Stimulated activated naive B cell treated with anti-CD40 and anti-IgM and Interleukin-4, amounts not matched to agents 10 μg/mL and 1 μg/mL and 100 μg/mL, for 72 hours (primary cell): ENCODE measurements at regions not wholly inside any gene's neighbourhood (a gene's known extent, or its start where the extent isn't known, plus 50 kb on each side); places are given as distances from the start of the nearest gene placed in this dataset.
"Not testable (repeated sequence)": the region's sequence is repeated elsewhere in the genome, so short reads cannot be mapped to it uniquely, and the experiment has no call there.

Source experiments
- ATAC-seq, 2 donors: fragments of 150-1000 bp; cut with Tn5 transposase; replicated peaks; 2 replicates each; pipeline ENCODE4 v1.10.0; 2021; ENCODE audit warnings: moderate library complexity in 1 of 2
- DNase-seq: peaks from one replicate; pipeline ENCODE4 v3.0.0; 2021
- H3K27ac Mint-ChIP-seq: one replicate; pipeline ENCODE4 v1.8.0; 2022; ENCODE audit warnings: mild to moderate bottlenecking, mixed read lengths
- H3K27me3 Mint-ChIP-seq, 2 donors: one replicate each; pipeline ENCODE4 v1.8.0; 2022; ENCODE audit warnings: mixed read lengths in 2 of 2
- H3K36me3 Mint-ChIP-seq, 2 donors: one replicate each; pipeline ENCODE4 v1.8.0; 2022; ENCODE audit warnings: mixed read lengths in 2 of 2, mild to moderate bottlenecking in 1 of 2
- H3K4me1 Mint-ChIP-seq, 2 donors: one replicate each; pipeline ENCODE4 v1.8.0; 2022; ENCODE audit warnings: mixed read lengths in 2 of 2, mild to moderate bottlenecking in 1 of 2
- H3K4me3 Mint-ChIP-seq, 2 donors: one replicate each; pipeline ENCODE4 v1.8.0; 2022; ENCODE audit warnings: mild to moderate bottlenecking in 2 of 2, mixed read lengths in 2 of 2, moderate library complexity in 1 of 2
- H3K9me3 Mint-ChIP-seq, 2 donors: one replicate each; pipeline ENCODE4 v1.8.0; 2022; ENCODE audit warnings: mixed read lengths in 2 of 2, mild to moderate bottlenecking in 1 of 2

DNA sequence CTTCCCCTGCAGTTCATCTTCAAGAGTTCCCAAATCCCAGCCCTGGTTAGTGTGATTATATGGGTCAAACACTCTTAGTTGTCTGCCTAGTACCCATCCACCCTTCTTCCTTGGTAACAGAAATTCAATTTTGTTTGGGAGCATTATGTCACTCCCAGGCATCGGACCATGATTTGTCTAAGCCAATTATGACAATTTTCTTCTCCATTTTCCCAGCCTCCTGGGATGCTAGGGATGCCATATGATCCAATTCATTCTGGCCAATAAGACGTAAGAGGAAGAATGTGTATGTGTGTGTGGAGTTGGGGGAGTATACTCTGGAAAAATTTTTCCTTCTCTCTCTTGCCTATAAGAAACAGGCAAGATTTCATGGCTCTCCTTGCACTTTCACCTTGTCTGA is 465.9 kb downstream of the MID1IP1 start:
- DNase-seq (no peak), ATAC-seq (no peak)
- Mint-ChIP-seq H3K9me3 (peaks cover 7 to 15% of the 10 kb centered on the region in 2 donors), H3K4me1 (peaks cover 9 to 47% of the 10 kb centered on the region in 2 donors), H3K36me3 (peaks cover 6 to 21% of the 10 kb centered on the region in 2 donors), H3K4me3 (no peak overlapping the region), H3K27ac (no peak overlapping the region), H3K27me3 (no peaks in the 10 kb centered on the region)

DNA sequence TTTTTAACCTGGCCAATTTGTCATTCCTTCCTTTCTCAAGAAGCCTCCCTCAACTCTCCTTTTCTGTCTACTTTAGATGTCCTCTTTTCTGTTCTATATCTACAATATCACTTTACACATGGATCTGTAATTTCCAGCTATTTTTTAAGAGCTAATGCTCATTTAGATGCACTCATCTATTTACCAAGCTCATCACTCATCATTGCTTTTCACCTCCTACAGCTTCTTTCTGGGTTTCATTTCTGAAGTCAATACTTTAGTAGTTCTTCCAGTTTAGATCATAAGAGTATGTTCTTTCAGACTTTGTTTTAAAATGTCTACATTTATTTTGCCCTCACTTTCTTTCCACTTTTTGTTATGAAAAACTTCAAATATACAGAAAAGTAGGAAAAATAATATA is 466.9 kb downstream of the MID1IP1 start:
- Mint-ChIP-seq H3K4me3 (no peak overlapping the region), H3K36me3 (peaks cover 4 to 26% of the 10 kb centered on the region in 2 donors), H3K4me1 (peaks cover 6 to 37% of the 10 kb centered on the region in 2 donors), H3K27me3 (no peaks in the 10 kb centered on the region), H3K9me3 (peaks cover 7 to 15% of the 10 kb centered on the region in 2 donors), H3K27ac (no peak overlapping the region)
- ATAC-seq (no peak), DNase-seq (no peak)

DNA sequence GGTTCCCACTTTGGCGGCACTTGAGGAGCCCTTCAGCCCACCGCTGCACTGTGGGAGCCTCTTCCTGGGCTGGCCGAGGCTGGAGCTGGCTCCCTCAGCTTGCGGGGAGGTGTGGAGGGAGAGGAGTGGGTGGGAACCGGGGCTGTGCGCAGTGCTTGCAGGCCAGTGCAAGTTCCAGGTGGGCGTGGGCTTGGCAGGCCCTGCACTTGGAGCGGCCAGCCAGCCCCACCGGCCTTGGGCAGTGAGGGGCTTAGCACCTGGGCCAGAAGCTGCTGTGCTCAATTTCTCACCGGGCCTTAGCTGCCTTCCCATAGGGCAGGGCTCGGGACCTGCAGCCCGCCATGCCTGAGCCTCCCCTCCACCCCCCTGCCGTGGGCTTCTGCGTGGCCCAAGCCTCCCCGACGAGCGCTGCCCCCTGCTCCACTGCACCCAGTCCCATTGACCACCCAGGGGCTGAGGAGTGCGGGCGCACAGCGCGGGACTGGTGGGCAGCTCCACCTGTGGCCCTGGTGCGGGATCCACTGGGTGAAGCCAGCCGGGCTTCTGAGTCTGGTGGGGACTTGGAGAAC is 474.3 kb downstream of the MID1IP1 start:
- Mint-ChIP-seq H3K4me3 (no peak overlapping the region), H3K27me3 (no peaks in the 10 kb centered on the region), H3K4me1 (peaks cover 0 to 2% of the 10 kb centered on the region in 2 donors), H3K36me3 (peaks cover 2 to 18% of the 10 kb centered on the region in 2 donors), H3K27ac (no peak overlapping the region), H3K9me3 (peaks cover 6 to 11% of the 10 kb centered on the region in 2 donors)
- no peak for ATAC-seq
- DNase-seq, result no peak

DNA sequence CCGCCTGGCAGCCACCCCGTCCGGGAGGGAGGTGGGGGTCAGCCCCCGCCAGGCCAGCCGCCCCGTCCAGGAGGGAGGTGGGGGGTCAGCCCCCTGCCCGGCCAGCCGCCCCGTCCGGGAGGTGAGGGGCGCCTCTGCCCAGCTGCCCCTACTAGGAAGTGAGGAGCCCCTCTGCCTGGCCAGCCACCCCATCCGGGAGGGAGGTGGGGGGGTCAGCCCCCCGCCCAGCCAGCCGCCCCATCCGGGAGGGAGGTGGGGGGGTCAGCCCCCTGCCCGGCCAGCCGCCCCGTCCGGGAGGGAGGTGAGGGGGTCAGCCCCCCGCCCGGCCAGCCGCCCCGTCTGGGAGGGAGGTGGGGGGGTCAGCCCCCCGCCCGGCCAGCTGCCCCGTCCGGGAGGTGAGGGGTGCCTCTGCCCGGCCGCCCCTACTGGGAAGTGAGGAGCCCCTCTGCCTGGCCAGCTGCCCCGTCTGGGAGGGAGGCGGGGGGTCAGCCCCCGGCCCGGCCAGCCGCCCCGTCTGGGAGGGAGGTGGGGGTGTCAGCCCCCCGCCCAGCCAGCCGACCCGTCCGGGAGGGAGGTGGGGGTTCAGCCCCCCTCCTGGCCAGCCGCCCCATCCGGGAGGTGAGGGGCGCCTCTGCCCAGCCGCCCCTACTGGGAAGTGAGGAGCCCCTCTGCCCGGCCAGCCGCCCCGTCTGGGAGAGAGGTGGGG is 476.6 kb downstream of the MID1IP1 start:
- not testable (repeated sequence) for DNase-seq, H3K9me3 Mint-ChIP-seq, ATAC-seq, H3K27me3 Mint-ChIP-seq, H3K27ac Mint-ChIP-seq, H3K4me3 Mint-ChIP-seq, H3K4me1 Mint-ChIP-seq
- peaks cover 4 to 28% of the 10 kb centered on the region in 2 donors for H3K36me3 Mint-ChIP-seq

DNA sequence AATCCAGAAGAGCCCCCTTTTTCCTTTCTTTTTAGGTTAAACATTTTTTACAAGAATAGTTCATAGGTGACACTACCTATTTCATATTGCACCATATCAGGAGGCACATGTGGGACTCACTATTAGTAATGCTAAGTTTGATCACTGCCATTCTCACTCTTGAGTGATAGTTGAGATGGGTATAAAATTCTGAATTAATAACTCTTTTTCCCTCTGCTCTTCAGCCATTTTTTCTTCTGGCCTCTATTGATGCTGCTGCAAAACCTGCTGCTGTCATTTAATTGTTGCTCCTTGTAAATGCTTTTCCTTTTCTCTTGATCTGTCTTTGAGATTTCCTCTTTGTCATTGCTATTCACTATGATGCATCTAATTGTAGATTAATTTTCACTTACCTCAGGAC is 482.0 kb downstream of the MID1IP1 start:
- DNase-seq (no peak), ATAC-seq (no peak)
- Mint-ChIP-seq H3K4me1 (peaks cover 0 to 4% of the 10 kb centered on the region in 2 donors), H3K4me3 (no peak overlapping the region), H3K36me3 (peaks cover 20 to 43% of the 10 kb centered on the region in 2 donors), H3K9me3 (peaks cover 8 to 24% of the 10 kb centered on the region in 2 donors), H3K27ac (no peak overlapping the region), H3K27me3 (no peaks in the 10 kb centered on the region)

DNA sequence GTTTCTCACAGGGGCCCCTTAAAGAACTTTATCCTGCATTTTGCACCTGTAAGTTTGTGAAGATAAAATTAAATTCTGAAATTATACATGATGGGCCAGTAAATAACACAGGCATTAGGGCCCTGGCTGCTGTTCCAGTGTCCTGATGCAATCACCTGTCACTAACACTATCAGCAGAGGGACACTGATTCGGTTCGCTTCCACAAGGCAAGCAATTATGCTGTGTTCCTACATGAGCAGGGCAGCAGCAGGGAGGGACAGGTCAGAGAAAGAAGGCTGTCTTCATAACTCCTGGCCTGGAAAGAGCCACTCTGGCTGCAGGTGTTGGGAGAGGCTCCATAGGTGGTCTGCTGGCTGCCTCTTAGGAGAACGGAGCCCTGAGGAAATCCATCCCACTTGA is 487.3 kb downstream of the MID1IP1 start:
- H3K36me3 Mint-ChIP-seq, result peaks cover 19 to 28% of the 10 kb centered on the region in 2 donors
- H3K9me3 Mint-ChIP-seq, result peaks cover 5 to 17% of the 10 kb centered on the region in 2 donors
- ATAC-seq (no peak), DNase-seq (no peak)
- H3K4me1 Mint-ChIP-seq, result peaks cover 10 to 48% of the 10 kb centered on the region in 2 donors
- H3K27me3 Mint-ChIP-seq, result no peaks in the 10 kb centered on the region
- no peak overlapping the region for H3K4me3 Mint-ChIP-seq
- H3K27ac Mint-ChIP-seq, result no peak overlapping the region

DNA sequence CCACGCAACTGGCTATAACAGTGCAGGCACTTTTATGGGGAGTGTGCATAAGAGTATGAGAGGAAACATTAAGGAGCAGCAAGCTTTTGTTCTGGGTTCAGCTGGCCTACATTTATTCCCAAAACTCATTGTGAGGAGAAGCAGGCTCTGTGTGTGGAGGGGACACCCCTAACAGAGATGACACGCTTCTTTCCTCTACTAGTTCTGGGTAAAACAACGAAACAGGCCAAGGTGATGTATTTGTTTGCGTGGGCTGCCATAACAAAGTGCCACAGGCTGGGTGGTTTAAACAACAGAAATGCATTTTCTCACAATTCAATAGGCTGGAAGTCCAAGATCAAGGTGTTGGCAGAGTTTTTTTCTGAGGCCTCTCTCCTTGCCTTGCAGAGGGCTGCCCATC is 488.6 kb downstream of the MID1IP1 start:
- ATAC-seq (no peak), DNase-seq (no peak)
- Mint-ChIP-seq H3K4me1 (peaks cover 10 to 60% of the 10 kb centered on the region in 2 donors), H3K36me3 (peaks cover 21 to 24% of the 10 kb centered on the region in 2 donors), H3K27ac (no peak overlapping the region), H3K27me3 (no peaks in the 10 kb centered on the region), H3K4me3 (no peak overlapping the region), H3K9me3 (peaks cover 4 to 8% of the 10 kb centered on the region in 2 donors)

DNA sequence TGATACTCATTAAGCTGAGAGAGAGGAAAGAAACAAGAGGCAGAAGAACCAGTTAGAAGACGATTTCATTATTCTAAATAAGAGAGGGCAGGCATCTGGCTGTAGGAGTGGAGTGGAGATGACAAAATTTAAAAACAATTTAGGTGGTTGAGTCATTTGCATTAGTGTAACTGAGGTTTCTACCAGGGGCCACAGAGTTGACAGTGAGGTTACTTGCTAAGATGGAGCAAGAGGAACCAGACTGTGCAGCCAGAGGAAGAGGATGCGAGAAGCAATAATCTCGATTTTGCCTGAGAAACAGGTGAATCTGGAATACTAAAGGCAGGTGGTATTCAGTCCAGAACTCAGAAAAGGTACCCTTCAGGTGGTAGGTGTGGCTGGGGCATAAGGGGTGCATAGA is 491.9 kb downstream of the MID1IP1 start:
- Mint-ChIP-seq H3K4me3 (peak overlapping the region in 1 of 2 donors; percentile 34), H3K27ac (no peak overlapping the region), H3K9me3 (peaks cover 4 to 7% of the 10 kb centered on the region in 2 donors), H3K36me3 (peaks cover 18 to 20% of the 10 kb centered on the region in 2 donors), H3K27me3 (peaks cover 0 to 7% of the 10 kb centered on the region in 2 donors), H3K4me1 (peaks cover 13 to 77% of the 10 kb centered on the region in 2 donors)
- no peak for DNase-seq
- ATAC-seq, result peak; percentile 29 to 60

DNA sequence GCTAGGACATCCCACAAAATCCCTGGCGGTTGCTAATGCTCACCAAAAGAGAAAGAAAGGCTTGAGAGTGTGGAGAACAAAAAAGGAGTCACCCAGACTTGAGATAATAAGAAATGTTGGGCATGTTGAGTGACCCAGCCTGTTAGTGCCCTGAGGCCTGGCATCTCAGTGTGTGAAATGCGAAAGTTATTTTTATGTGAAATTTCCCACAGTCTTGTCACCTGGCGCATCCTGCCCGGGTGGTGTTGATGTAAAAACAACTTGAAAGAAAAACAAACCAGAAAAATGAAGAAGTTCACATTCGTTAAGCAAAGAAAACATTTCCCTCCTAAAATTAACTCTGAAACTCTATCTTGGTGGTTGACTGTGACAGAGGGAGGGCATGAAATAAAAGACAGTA is 495.2 kb downstream of the MID1IP1 start:
- Mint-ChIP-seq H3K36me3 (peaks cover 21 to 22% of the 10 kb centered on the region in 2 donors), H3K9me3 (peaks cover 6 to 15% of the 10 kb centered on the region in 2 donors)

DNA sequence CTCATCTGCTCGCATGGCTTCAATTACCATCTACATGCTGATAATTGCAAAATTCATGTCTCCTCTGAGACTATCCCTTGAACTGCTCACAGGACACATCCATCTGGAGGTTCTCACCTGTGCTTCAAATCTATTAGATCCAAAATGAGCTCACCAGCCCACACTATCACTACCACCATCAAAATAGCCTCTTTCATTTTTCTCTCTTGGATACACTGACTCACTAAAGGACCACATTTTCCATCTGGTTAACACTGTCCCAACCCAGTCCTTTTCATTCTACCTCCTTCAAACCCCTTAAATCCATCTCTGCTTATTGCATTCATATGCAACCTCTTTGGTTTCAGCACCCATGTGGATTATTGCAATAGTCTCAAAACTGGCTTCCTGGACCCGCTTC is 497.6 kb downstream of the MID1IP1 start:
- Mint-ChIP-seq H3K4me1 (peaks cover 23 to 68% of the 10 kb centered on the region in 2 donors), H3K27ac (peak overlapping the region; percentile 15), H3K4me3 (peak overlapping the region; percentile 63 to 81), H3K9me3 (peaks cover 6 to 15% of the 10 kb centered on the region in 2 donors), H3K27me3 (peaks cover 0 to 7% of the 10 kb centered on the region in 2 donors), H3K36me3 (peaks cover 14 to 20% of the 10 kb centered on the region in 2 donors)
- ATAC-seq (peak in 1 of 2 donors; percentile 38), DNase-seq (no peak)

More for the DNA sequence above, 495.2 kb downstream of the MID1IP1 start:
- Mint-ChIP-seq H3K4me3 (peak overlapping the region; percentile 33 to 69), H3K4me1 (peaks cover 27 to 84% of the 10 kb centered on the region in 2 donors), H3K27ac (peak overlapping the region; percentile 43), H3K27me3 (peaks cover 0 to 7% of the 10 kb centered on the region in 2 donors)
- no peak for DNase-seq
- ATAC-seq, result peak; percentile 21 to 51

DNA sequence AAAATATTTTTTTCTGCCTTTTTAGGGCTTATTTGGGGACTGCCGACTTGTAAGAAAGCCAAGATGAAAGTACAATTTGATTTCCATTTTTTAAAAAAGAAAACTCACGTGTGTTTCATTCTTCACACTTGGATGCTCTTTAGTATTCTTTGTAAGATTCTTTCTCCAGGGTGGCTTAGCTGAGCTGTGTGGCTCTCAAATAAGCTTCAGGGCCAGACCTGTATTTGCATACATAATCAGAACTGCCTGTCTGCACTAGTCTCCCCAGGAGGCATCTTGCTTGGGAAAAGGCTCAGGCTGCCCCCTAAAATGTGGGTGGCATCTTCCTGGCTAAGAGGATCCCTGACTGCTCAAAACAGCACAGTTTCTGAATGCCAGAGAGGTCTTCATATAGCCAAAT is 498.4 kb downstream of the MID1IP1 start:
- peaks cover 11 to 16% of the 10 kb centered on the region in 2 donors for H3K36me3 Mint-ChIP-seq
- H3K4me3 Mint-ChIP-seq, result peak overlapping the region; percentile 63 to 81
- peaks cover 23 to 60% of the 10 kb centered on the region in 2 donors for H3K4me1 Mint-ChIP-seq
- peaks cover 4 to 15% of the 10 kb centered on the region in 2 donors for H3K9me3 Mint-ChIP-seq
- no peak for DNase-seq
- ATAC-seq, result peak; percentile 55 to 78
- H3K27me3 Mint-ChIP-seq, result peaks cover 0 to 7% of the 10 kb centered on the region in 2 donors
- H3K27ac Mint-ChIP-seq, result peak overlapping the region; percentile 83

DNA sequence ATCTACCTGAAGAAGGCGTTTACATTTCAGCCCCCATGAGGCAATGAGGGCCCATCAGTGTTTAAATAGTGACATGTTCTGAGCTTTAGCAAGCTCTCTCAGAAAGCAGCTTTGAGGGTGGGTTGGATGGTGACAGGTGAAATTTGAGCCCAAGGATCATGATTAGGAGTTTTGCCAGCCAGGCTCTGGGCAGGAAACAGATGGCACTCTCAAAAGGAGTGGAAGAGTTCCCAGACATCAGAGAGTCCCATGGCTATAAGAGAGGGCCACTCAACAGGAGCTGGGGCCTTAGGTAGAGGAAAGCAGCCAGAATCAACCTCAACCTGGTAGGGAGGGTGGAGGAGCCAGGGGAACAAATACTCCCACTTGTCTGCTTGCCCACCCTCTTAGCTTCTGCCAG is 499.8 kb downstream of the MID1IP1 start:
- peak overlapping the region; percentile 83 for H3K27ac Mint-ChIP-seq
- no peak for ATAC-seq
- H3K9me3 Mint-ChIP-seq, result peaks cover 2 to 12% of the 10 kb centered on the region in 2 donors
- H3K27me3 Mint-ChIP-seq, result no peaks in the 10 kb centered on the region
- no peak for DNase-seq
- peaks cover 18 to 52% of the 10 kb centered on the region in 2 donors for H3K4me1 Mint-ChIP-seq
- peaks cover 6 to 13% of the 10 kb centered on the region in 2 donors for H3K36me3 Mint-ChIP-seq
- no peak overlapping the region for H3K4me3 Mint-ChIP-seq

DNA sequence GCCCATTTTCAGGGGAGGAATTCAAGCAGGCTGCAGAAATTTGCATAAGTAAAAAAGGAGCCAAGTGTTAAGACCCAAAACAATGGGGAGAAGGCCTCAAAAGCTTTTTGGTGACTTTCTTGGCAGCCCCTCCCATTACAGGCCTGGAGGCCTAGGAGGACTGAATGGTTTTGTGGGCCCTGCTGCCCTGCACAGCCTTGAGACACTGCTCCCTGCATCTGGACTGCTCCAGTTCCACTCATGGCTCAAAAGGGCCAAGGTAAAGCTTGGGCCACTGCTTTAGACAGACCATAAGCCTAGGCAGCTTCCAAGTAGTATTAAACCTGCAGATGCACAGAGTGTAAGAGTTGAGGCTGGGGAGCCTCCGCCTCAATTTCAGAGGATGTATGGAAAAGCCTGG is 501.6 kb downstream of the MID1IP1 start:
- DNase-seq, result no peak

DNA sequence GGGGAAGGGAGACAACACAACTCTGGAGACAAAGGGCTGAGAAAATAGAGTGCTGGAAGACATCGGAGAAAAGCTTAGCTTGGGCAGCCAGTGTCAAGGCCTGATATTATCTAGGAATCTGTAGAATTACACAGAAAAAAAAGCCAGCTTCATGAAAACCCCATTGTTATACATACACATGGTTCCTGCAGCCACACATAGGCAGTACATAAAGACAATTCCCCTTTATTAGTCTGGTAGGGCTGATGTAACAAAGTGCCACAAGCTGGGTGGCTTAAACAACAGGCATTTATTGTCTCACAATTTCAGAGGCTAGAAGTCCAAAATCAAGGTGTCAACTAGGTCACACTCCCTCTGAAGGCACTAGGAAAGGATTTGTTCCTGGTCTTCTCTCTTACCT is 503.5 kb downstream of the MID1IP1 start:
- Mint-ChIP-seq H3K27ac (no peak overlapping the region), H3K4me3 (no peak overlapping the region), H3K27me3 (peaks cover 0 to under 1% of the 10 kb centered on the region in 2 donors), H3K9me3 (peaks cover 0 to 12% of the 10 kb centered on the region in 2 donors), H3K4me1 (peaks cover 18 to 50% of the 10 kb centered on the region in 2 donors), H3K36me3 (peaks cover 6 to 9% of the 10 kb centered on the region in 2 donors)
- DNase-seq, result no peak
- no peak for ATAC-seq

More for the DNA sequence above, 501.6 kb downstream of the MID1IP1 start:
- peaks cover 6 to 13% of the 10 kb centered on the region in 2 donors for H3K36me3 Mint-ChIP-seq
- H3K4me3 Mint-ChIP-seq, result no peak overlapping the region
- H3K9me3 Mint-ChIP-seq, result peaks cover 2 to 12% of the 10 kb centered on the region in 2 donors
- no peak for ATAC-seq
- no peaks in the 10 kb centered on the region for H3K27me3 Mint-ChIP-seq
- peaks cover 19 to 60% of the 10 kb centered on the region in 2 donors for H3K4me1 Mint-ChIP-seq
- H3K27ac Mint-ChIP-seq, result no peak overlapping the region
